IMR-90 (cell line): ENCODE measurements at regions not wholly inside any gene's neighbourhood (a gene's known extent, or its start where the extent isn't known, plus 50 kb on each side); places are given as distances from the start of the nearest gene placed in this dataset.

ENCODE experiments used
- ATAC-seq: fragments of 200-7000 bp; cut with Tn5 transposase; 2 replicates; pipeline ENCODE4 v1.9.1; 2020; ENCODE audit warnings: low read depth, mild to moderate bottlenecking, moderate library complexity
- BruUV-seq: library from RNA; stranded (reverse); fragments of 400-500 nt; replicated peaks from 2 replicates; lab custom pipeline; 2021; lab: Mats Ljungman, UMichigan
- CTCF ChIA-PET: fragments of 300-600 bp; formaldehyde crosslinking; extraction: SDS; loops from one replicate; lab custom pipeline; 2021; ENCODE audit warnings: antibody characterized with exemption; lab: Yijun Ruan, JAX
- POLR2A ChIA-PET: fragments of 300-600 bp; sonication (Branson Sonifier 250); formaldehyde crosslinking; loops from one replicate; lab custom pipeline; 2022; ENCODE audit warnings: antibody characterized with exemption; ENCODE audit not compliant: unreplicated experiment; lab: Charles Lee
- DNase-seq: peaks from one replicate; pipeline ENCODE4 v3.0.0; 2013
- H2AFZ ChIP-seq: replicated peaks from 2 replicates; pipeline ENCODE3; 2013; ENCODE audit warnings: low read length, mild to moderate bottlenecking; ENCODE audit not compliant: poor library complexity
- H2AK5ac ChIP-seq: 2 replicates; pipeline ENCODE4 v1.6.1; 2013; ENCODE audit warnings: low read depth, low read length, inconsistent platforms
- H2AK9ac ChIP-seq: replicated peaks from 2 replicates; pipeline ENCODE3; 2013; ENCODE audit warnings: mild to moderate bottlenecking, low read depth, low read length, moderate library complexity; ENCODE audit not compliant: poor library complexity
- H2BK120ac ChIP-seq: 2 replicates; pipeline ENCODE4 v1.6.1; 2013; ENCODE audit warnings: low read depth, low read length, inconsistent platforms
- H2BK15ac ChIP-seq: 3 replicates; pipeline ENCODE4 v1.6.1; 2013; ENCODE audit warnings: low read depth, low read length, inconsistent platforms
- H2BK20ac ChIP-seq: 2 replicates; pipeline ENCODE4 v1.6.1; 2013; ENCODE audit warnings: low read depth, mild to moderate bottlenecking, inconsistent platforms, low read length, moderate library complexity
- H2BK5ac ChIP-seq: 2 replicates; pipeline ENCODE4 v1.6.1; 2013; ENCODE audit warnings: mild to moderate bottlenecking, low read depth, low read length, inconsistent platforms; ENCODE audit not compliant: poor library complexity, severe bottlenecking
- H3K14ac ChIP-seq: replicated peaks from 2 replicates; pipeline ENCODE4 v1.6.1; 2013; ENCODE audit warnings: low read depth, low read length, inconsistent platforms
- H3K18ac ChIP-seq: 2 replicates; pipeline ENCODE4 v1.6.1; 2013; ENCODE audit warnings: low read depth, low read length, control low read depth
- H3K23ac ChIP-seq: 2 replicates; pipeline ENCODE4 v1.6.1; 2013; ENCODE audit warnings: low read depth, low read length, inconsistent platforms
- H3K27ac ChIP-seq: 2 replicates; pipeline ENCODE4 v1.5.1; 2013; ENCODE audit warnings: mild to moderate bottlenecking, control low read depth, low read length; ENCODE audit not compliant: insufficient read depth
- H3K27me3 ChIP-seq: 2 replicates; pipeline ENCODE4 v1.6.1; 2013; ENCODE audit warnings: low read length; ENCODE audit not compliant: control insufficient read depth, insufficient read depth
- H3K36me3 ChIP-seq: 2 replicates; pipeline ENCODE4 v1.6.1; 2013; ENCODE audit warnings: low read length, mixed read lengths; ENCODE audit not compliant: control insufficient read depth, insufficient read depth
- H3K4ac ChIP-seq: 2 replicates; pipeline ENCODE4 v1.6.1; 2013; ENCODE audit warnings: low read depth, low read length, inconsistent platforms
- H3K4me1 ChIP-seq: 2 replicates; pipeline ENCODE4 v1.6.1; 2013; ENCODE audit warnings: low read length, mixed read lengths; ENCODE audit not compliant: control insufficient read depth, insufficient read depth
- H3K4me2 ChIP-seq: 2 replicates; pipeline ENCODE4 v1.6.1; 2013; ENCODE audit warnings: low read depth, mild to moderate bottlenecking, control low read depth, low read length, moderate library complexity
- H3K4me3 ChIP-seq: 2 replicates; pipeline ENCODE4 v1.5.1; 2013; ENCODE audit warnings: low read depth, mild to moderate bottlenecking, control low read depth, low read length, moderate library complexity; ENCODE audit not compliant: insufficient read depth
- H3K56ac ChIP-seq: 2 replicates; pipeline ENCODE4 v1.6.1; 2013; ENCODE audit warnings: low read length, inconsistent platforms; ENCODE audit not compliant: insufficient read depth; ENCODE audit errors: extremely low read depth
- H3K79me1 ChIP-seq, 2 experiments: 2 replicates each; pipeline ENCODE4 v1.6.1; 2013; ENCODE audit warnings: low read length in 2 of 2, inconsistent platforms in 1 of 2, low read depth in 1 of 2
- H3K9ac ChIP-seq: 2 replicates; pipeline ENCODE4 v1.6.1; 2013; ENCODE audit warnings: low read depth, low read length, control low read depth
- H3K9me1 ChIP-seq: 2 replicates; pipeline ENCODE4 v1.6.1; 2013; ENCODE audit warnings: low read length, inconsistent platforms; ENCODE audit not compliant: insufficient read depth
- H3K9me3 ChIP-seq: 2 replicates; pipeline ENCODE4 v1.6.1; 2013; ENCODE audit warnings: low read length; ENCODE audit not compliant: control insufficient read depth, insufficient read depth
- H4K20me1 ChIP-seq: 2 replicates; pipeline ENCODE4 v1.6.1; 2013; ENCODE audit warnings: low read length, inconsistent platforms; ENCODE audit not compliant: insufficient read depth
- H4K5ac ChIP-seq: 2 replicates; pipeline ENCODE4 v1.6.1; 2013; ENCODE audit warnings: mild to moderate bottlenecking, low read depth, low read length, control low read depth
- H4K8ac ChIP-seq, 2 experiments: 2 replicates each; pipeline ENCODE4 v1.6.1; 2013; ENCODE audit warnings: low read depth in 2 of 2, low read length in 2 of 2, control low read depth in 1 of 2, inconsistent platforms in 1 of 2
- H4K91ac ChIP-seq: 2 replicates; pipeline ENCODE4 v1.6.1; 2013; ENCODE audit warnings: low read depth, low read length, inconsistent platforms; ENCODE audit not compliant: insufficient read depth
- MAFK ChIP-seq: IDR thresholded peaks from 2 replicates; pipeline ENCODE4 v1.6.1; 2012; ENCODE audit warnings: low read depth, low read length, improper control_type of control experiment
- WGBS, 2 experiments: methylation state at CpG; one replicate each; pipeline versions ENCODE4 v1.1.5 to v1.1.7; 2013; ENCODE audit warnings: missing lambda C conversion rate in 2 of 2; ENCODE audit not compliant: insufficient read length in 1 of 2; ENCODE audit errors: extremely low coverage in 2 of 2; 5-methylcytosine and 5-hydroxymethylcytosine counted together
- dilution Hi-C: fragments of 300-500 bp; cut with HindIII; formaldehyde crosslinking; loops from one replicate; pipeline ENCODE4 v1.14.3; 2018; ENCODE audit warnings: low sequenced_read_pairs; ENCODE audit not compliant: unreplicated experiment
- in situ Hi-C: fragments of 300-500 bp; cut with MboI; formaldehyde crosslinking; loops from 3 replicates; pipeline ENCODE4 v1.14.3; 2019; ENCODE audit warnings: low sequenced_read_pairs, inconsistent platforms, mixed read lengths
- intact Hi-C: fragments of 100-400 bp; cut with micrococcal nuclease; formaldehyde crosslinking; loops from 2 replicates; pipeline ENCODE4 v1.10.0; 2022

DNA sequence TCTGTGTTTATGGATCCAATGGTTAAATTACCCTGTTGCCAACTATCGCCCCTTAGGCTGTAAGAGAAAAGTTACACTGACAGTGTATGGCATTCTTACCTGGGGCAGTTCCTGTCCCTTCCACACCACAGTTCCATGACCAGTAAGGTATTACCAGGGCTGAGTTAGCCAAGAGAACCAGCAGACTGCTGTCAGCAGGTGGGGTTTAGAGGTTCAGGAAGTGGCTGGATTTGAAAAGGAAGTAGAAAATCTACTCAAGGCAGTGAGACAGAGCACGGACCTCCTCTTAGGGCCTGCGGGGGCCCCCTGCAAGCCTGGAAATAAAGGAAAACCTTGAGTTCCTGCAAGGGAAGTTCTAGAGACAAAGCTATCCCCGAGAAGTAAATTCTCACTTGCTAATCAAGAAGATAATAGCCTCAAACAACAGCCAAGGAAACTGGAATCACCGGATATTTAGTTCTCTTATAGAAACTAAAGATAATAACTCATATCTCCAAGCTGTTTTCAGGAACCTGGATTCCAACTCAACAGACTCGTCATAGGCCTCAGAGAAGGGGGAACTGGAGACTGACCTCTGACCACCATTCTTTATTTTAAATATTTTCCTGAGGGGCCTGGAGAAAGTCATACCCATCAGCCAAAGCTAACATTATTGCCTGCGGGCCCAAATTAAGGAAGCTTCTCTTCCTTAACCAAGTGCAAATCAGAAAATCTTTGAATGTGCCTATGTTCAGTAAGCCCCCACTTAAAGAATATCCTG is 161.7 kb downstream of the ANXA2 start:
- Histone ChIP-seq H3K9me1 (no peaks in the 10 kb centered on the region), H3K23ac (no peak overlapping the region), H3K4ac (no peak overlapping the region), H2BK5ac (no peak overlapping the region), H2BK15ac (no peak overlapping the region), H3K36me3 (no peaks in the 10 kb centered on the region), H2AK9ac (no peak overlapping the region), H3K18ac (no peak overlapping the region), H3K27ac (no peak overlapping the region), H2AK5ac (no peak overlapping the region), H4K20me1 (no peaks in the 10 kb centered on the region), H3K9me3 (no peaks in the 10 kb centered on the region), H3K9ac (no peak overlapping the region), H3K27me3 (peaks cover 1% of the 10 kb centered on the region), H3K4me2 (no peak overlapping the region), H4K91ac (no peak overlapping the region), H3K56ac (no peak overlapping the region), H2AFZ (no peak overlapping the region), H3K14ac (no peak overlapping the region), H3K79me1 (no peaks in the 10 kb centered on the region), H3K4me1 (no peaks in the 10 kb centered on the region), H4K8ac (no peak overlapping the region), H2BK20ac (no peak overlapping the region), H4K5ac (no peak overlapping the region), H2BK120ac (no peak overlapping the region), H3K4me3 (no peak overlapping the region)
- DNase-seq (no peak), ATAC-seq (no peak)
- POLR2A ChIA-PET: no interaction called here
- WGBS, 2 experiments: 80% methylated on average over 1 of the region's 7 CpGs; no CpG with 5 or more reads in 1 of the 2 experiments
- dilution Hi-C loops: no loop called here
- intact Hi-C loops: no loop called here
- CTCF ChIA-PET: no interaction called here
- no TSS peak for BruUV-seq
- no peak for TF ChIP-seq MAFK
- in situ Hi-C loops: no loop called here
